Fibroblast of pulmonary artery (primary cell): ENCODE measurements at regions not wholly inside any gene's neighbourhood (a gene's known extent, or its start where the extent isn't known, plus 50 kb on each side); places are given as distances from the start of the nearest gene placed in this dataset.

Source experiments
- DNase-seq: peaks from one replicate; pipeline ENCODE4 v3.0.0-alpha.2; 2010; ENCODE audit warnings: low read depth
- H3K4me3 ChIP-seq: replicated peaks from 2 replicates; pipeline ENCODE4 v1.5.1; 2011; ENCODE audit warnings: low read depth, mild to moderate bottlenecking, control low read depth, low read length, moderate library complexity
- CTCF ChIP-seq: IDR thresholded peaks from 2 replicates; pipeline ENCODE4 v1.5.1; 2011; ENCODE audit warnings: mild to moderate bottlenecking, control low read depth, low read length, inconsistent platforms; ENCODE audit errors: missing control alignments

- no peak overlapping the region for H3K4me3 ChIP-seq
- TF ChIP-seq CTCF = no peak
- DNase-seq = no peak
Observed at GRCh38 chr10:111373696-111374095, 296.9 kb downstream of the ADRA2A start.

- TF ChIP-seq CTCF = no peak
- DNase-seq = no peak
Observed at GRCh38 chr10:111379534-111380187, 302.8 kb downstream of the ADRA2A start.

GRCh38 chr10:111384556-111384955, 307.7 kb downstream of the ADRA2A start:
- no peak overlapping the region for H3K4me3 ChIP-seq
- TF ChIP-seq CTCF = no peak
- no peak for DNase-seq

More at GRCh38 chr10:111379534-111380187, 302.8 kb downstream of the ADRA2A start:
- no peak overlapping the region for H3K4me3 ChIP-seq

GRCh38 chr10:111390813-111391563, 314.2 kb downstream of the ADRA2A start:
- H3K4me3 ChIP-seq = no peak overlapping the region
- no peak for DNase-seq
- TF ChIP-seq CTCF = no peak

- no peak for TF ChIP-seq CTCF
- no peak overlapping the region for H3K4me3 ChIP-seq
- DNase-seq = no peak
Observed at GRCh38 chr10:111392159-111392558, 315.3 kb downstream of the ADRA2A start.

- no peak for DNase-seq
- no peak for TF ChIP-seq CTCF
- no peak overlapping the region for H3K4me3 ChIP-seq
Observed at GRCh38 chr10:111392910-111393309, 316.1 kb downstream of the ADRA2A start.
